WI38 (cell line): ENCODE measurements at regions not wholly inside any gene's neighbourhood (a gene's known extent, or its start where the extent isn't known, plus 50 kb on each side); places are given as distances from the start of the nearest gene placed in this dataset.

Experiments
- H3K4me3 ChIP-seq: 2 replicates; pipeline ENCODE4 v1.5.1; 2011; ENCODE audit warnings: low read depth, mild to moderate bottlenecking, control low read depth, low read length
- TF ChIP-seq, protein P1 (sequence below): IDR thresholded peaks from 2 replicates; pipeline ENCODE4 v1.5.1; 2012; ENCODE audit warnings: low read depth, mild to moderate bottlenecking, control low read depth, low read length

DNA sequence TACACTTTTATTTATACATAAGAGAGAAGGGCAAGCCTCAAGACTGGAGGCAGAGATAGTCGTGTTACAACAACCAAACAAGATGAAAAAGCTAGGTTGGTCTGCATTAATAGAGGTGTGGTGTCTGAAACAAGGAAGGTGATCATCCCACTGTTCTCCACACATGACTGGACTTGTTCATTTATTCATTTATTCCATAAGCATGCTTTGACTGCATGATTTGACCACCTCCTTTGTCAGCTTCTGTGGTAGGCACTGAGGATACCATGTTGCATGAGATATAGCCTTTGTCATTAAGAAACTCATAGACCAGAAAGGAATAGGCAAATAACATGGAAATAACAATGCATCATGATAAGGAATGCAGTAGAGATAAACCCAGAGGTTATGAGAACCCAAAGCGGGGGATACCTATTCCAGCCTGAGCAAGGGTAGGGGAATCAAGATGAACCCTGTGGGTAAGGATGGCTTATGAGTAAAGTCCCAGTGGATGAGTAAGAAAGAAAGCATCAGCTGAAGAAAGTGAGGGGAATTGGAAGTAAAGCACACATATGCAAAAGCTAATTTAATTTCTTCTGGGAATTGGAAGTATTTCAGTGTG, 173.7 kb upstream of the FGGY start:
- no peak overlapping the region for H3K4me3 ChIP-seq
- TF ChIP-seq, protein P1, sequence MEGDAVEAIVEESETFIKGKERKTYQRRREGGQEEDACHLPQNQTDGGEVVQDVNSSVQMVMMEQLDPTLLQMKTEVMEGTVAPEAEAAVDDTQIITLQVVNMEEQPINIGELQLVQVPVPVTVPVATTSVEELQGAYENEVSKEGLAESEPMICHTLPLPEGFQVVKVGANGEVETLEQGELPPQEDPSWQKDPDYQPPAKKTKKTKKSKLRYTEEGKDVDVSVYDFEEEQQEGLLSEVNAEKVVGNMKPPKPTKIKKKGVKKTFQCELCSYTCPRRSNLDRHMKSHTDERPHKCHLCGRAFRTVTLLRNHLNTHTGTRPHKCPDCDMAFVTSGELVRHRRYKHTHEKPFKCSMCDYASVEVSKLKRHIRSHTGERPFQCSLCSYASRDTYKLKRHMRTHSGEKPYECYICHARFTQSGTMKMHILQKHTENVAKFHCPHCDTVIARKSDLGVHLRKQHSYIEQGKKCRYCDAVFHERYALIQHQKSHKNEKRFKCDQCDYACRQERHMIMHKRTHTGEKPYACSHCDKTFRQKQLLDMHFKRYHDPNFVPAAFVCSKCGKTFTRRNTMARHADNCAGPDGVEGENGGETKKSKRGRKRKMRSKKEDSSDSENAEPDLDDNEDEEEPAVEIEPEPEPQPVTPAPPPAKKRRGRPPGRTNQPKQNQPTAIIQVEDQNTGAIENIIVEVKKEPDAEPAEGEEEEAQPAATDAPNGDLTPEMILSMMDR: no peak

DNA sequence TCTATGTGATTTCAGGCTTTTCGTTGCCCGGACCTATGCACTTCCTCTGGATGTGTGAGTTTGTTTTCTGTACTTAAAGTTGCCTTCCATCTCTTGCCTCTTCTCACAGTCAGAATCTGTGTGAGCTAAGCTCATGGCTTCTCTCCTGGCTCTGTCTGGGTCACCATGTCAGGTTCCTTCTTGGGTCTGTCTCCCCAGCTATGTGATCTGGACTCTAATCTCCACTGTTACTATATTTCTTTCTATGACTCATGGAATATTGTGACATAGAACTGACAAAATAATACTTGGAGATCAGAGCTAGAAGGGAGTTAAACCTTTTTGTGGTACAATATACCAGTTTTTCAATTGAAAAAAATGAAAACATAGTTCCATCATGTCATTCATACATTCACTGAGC, 172.7 kb upstream of the FGGY start:
- TF ChIP-seq, protein P1: no peak
- no peak overlapping the region for H3K4me3 ChIP-seq

DNA sequence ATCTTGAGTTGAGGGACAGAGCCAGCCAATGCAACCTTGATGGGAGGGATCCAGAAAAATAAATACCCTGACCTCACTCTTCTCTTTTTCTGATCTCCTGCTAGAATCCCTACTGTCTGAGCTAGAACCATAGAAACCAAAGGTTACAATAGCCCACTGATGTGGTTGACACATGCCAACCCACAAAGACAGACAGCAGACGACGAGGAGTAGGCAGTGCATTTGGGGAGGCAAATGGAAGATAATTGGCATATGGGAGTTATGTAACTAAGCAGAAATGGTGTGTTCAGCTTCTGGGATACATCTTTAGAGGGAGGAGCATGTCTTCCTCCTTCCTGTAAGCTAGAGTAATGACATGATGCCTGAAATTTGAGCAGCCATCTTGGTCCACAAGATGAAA, 171.7 kb upstream of the FGGY start:
- H3K4me3 ChIP-seq: no peak overlapping the region
- TF ChIP-seq, protein P1: no peak

DNA sequence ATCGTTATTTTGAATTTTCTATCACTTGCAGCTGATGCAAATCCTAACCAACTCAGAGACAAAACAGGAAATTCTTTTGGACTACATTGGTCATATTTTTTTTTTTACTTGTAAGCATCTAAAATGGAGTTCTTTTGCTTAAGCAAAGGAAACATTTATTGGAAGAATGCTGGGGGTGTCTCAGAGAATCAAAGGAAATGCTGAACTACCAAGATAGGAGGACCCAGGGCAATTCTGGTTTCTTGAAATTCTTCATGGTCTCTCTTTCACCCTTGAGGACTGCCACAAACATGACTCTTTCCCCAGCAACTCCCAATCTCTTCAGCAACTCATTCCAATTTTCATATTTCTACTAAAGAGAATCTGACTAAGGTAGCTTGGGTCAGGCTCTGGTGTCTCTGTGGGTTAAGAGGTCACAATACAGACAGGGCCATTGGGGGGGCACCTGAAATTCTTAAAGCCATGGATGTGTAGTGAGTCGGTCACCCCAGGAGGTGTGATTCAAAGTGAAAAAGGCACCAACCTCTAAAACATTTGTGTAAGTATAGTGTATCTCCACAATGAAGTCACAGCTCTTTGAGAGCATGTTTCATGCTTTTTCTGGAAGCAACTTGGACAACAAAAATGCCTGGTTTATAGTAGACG, 171.1 kb upstream of the FGGY start:
- TF ChIP-seq, protein P1: no peak
- H3K4me3 ChIP-seq: no peak overlapping the region

DNA sequence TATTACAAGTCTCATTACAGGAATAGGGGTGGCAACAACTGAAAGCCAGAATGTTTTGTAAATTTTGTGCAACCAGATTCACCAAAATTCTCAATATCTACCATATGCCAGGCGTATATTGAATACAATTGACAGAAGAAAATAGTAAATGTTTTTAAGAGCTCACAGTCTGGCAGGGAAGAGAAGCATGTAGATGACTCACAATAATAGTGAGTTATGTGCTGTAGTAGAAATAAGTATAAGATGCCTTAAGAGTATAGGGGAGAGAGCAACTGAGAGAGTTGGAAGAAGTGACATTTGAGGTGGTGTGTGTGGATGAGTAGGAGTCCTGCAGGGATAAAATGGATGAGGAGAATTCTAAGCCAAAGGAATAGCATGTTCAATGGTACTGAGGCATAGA, 170.5 kb upstream of the FGGY start:
- no peak overlapping the region for H3K4me3 ChIP-seq
- TF ChIP-seq, protein P1: no peak

DNA sequence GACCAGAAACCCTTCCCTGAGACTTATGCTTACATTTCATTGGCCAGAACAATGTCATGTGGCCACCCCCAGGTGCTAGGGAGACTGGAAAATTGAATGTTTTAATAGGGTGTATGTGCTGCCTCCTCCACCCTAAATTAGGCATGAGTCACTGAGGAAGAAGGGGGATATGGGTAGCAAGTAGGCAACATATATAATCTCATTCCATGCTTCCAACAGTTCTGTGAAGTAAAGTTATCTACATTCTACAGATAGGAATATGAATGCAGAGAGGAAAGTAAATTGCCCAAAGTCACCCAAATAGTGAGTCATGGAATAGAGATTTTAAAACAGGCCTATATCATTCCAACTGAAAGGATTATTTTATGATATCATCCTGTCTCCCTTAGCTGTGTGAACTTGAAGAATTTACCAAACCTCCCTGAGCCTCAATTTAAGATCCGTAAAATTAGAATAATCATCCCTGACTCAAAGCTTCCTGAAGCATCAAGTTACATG, 168.6 kb upstream of the FGGY start:
- no peak overlapping the region for H3K4me3 ChIP-seq
- TF ChIP-seq, protein P1: no peak

DNA sequence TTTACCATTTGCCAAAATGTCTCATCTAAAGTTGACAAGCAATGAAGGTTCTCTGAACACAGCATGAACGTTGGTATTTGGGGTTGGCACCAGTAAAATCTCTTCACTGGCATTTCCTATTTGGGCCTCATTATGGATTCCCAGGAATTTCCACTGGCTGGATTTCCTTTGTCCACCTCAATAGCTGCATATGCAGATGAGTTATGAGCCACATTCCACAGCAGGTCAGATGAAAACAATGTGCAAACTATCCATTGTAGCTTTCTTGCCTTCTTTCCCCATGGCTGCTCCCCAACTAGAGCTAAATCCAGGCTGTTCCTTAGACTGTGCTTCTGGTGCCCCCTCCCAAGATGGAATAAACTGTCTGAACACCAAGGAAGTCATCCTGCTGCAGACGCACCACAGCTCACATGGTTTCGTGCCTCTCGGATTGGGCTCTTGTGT, 168.1 kb upstream of the FGGY start:
- no peak overlapping the region for H3K4me3 ChIP-seq
- TF ChIP-seq, protein P1: no peak
